Neural crest cell (in vitro differentiated cells): ENCODE measurements at regions not wholly inside any gene's neighbourhood (a gene's known extent, or its start where the extent isn't known, plus 50 kb on each side); places are given as distances from the start of the nearest gene placed in this dataset.

Experiments
- DNase-seq: peaks from one replicate; pipeline ENCODE4 v3.0.0; 2021; ENCODE audit warnings: low read depth, mixed read lengths, low spot score
- H3K27ac Mint-ChIP-seq: one replicate; pipeline ENCODE4 v1.8.0; 2021; ENCODE audit warnings: mild to moderate bottlenecking, mixed read lengths; ENCODE audit not compliant: unreplicated experiment
- H3K27me3 Mint-ChIP-seq: 2 replicates; pipeline ENCODE4 v1.8.0; 2021; ENCODE audit warnings: low read depth, mild to moderate bottlenecking, mixed read lengths
- H3K36me3 Mint-ChIP-seq: 2 replicates; pipeline ENCODE4 v1.8.0; 2021; ENCODE audit warnings: low read depth, mild to moderate bottlenecking, mixed read lengths
- H3K4me1 Mint-ChIP-seq: 2 replicates; pipeline ENCODE4 v1.8.0; 2021; ENCODE audit warnings: mixed read lengths
- H3K4me3 Mint-ChIP-seq: one replicate; pipeline ENCODE4 v1.8.0; 2021; ENCODE audit warnings: mild to moderate bottlenecking, mixed read lengths
- H3K9me3 Mint-ChIP-seq: 2 replicates; pipeline ENCODE4 v1.8.0; 2021; ENCODE audit warnings: mixed read lengths
- TF ChIP-seq, protein P1 (sequence below): fragments of 200-600 bp; sonication (generic); conservative IDR thresholded peaks from 2 replicates; pipeline ENCODE4 v1.5.0; 2021; ENCODE audit warnings: antibody characterized with exemption, mild to moderate bottlenecking

- Mint-ChIP-seq H3K36me3 (no peaks in the 10 kb centered on the region), H3K9me3 (no peaks in the 10 kb centered on the region), H3K27me3 (peaks cover 82% of the 10 kb centered on the region), H3K4me1 (no peaks in the 10 kb centered on the region), H3K4me3 (no peak overlapping the region), H3K27ac (no peak overlapping the region)
- no peak for DNase-seq
- TF ChIP-seq, protein P1, sequence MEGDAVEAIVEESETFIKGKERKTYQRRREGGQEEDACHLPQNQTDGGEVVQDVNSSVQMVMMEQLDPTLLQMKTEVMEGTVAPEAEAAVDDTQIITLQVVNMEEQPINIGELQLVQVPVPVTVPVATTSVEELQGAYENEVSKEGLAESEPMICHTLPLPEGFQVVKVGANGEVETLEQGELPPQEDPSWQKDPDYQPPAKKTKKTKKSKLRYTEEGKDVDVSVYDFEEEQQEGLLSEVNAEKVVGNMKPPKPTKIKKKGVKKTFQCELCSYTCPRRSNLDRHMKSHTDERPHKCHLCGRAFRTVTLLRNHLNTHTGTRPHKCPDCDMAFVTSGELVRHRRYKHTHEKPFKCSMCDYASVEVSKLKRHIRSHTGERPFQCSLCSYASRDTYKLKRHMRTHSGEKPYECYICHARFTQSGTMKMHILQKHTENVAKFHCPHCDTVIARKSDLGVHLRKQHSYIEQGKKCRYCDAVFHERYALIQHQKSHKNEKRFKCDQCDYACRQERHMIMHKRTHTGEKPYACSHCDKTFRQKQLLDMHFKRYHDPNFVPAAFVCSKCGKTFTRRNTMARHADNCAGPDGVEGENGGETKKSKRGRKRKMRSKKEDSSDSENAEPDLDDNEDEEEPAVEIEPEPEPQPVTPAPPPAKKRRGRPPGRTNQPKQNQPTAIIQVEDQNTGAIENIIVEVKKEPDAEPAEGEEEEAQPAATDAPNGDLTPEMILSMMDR, result no peak
Observed at GRCh38 chr22:22125028-22125578, 119.5 kb upstream of the VPREB1 start.

- peaks cover 78% of the 10 kb centered on the region for H3K27me3 Mint-ChIP-seq
- H3K36me3 Mint-ChIP-seq, result no peaks in the 10 kb centered on the region
- H3K4me3 Mint-ChIP-seq, result no peak overlapping the region
- H3K4me1 Mint-ChIP-seq, result no peaks in the 10 kb centered on the region
- H3K27ac Mint-ChIP-seq, result no peak overlapping the region
- TF ChIP-seq, protein P1, result no peak
- DNase-seq, result no peak
- no peaks in the 10 kb centered on the region for H3K9me3 Mint-ChIP-seq
Observed at GRCh38 chr22:22124374-22124773, 120.2 kb upstream of the VPREB1 start.

DNA sequence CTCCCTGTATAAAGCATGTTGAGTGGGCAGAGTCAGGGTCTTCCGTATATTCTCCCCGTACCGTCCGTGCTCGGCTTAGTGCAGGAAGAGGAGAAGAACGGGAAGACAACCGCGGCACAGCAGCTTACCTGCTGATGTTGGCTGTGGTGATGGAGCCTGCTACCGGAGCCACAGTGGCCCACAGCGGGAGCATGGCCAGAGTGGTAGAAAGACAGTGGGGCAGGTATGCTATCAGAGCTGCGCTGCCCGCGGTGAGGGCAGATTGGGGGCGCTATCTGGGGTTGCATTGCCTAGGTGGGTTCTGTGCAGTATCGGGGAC lies 120.7 kb upstream of the VPREB1 start:
- TF ChIP-seq, protein P1, result no peak
- Mint-ChIP-seq H3K27ac (no peak overlapping the region), H3K9me3 (no peaks in the 10 kb centered on the region), H3K36me3 (no peaks in the 10 kb centered on the region), H3K4me1 (no peaks in the 10 kb centered on the region), H3K4me3 (no peak overlapping the region), H3K27me3 (peaks cover 78% of the 10 kb centered on the region)
- no peak for DNase-seq

- DNase-seq, result no peak
- no peak overlapping the region for H3K4me3 Mint-ChIP-seq
- H3K27ac Mint-ChIP-seq, result no peak overlapping the region
- H3K36me3 Mint-ChIP-seq, result no peaks in the 10 kb centered on the region
- no peaks in the 10 kb centered on the region for H3K9me3 Mint-ChIP-seq
- no peaks in the 10 kb centered on the region for H3K4me1 Mint-ChIP-seq
- TF ChIP-seq, protein P1, result no peak
- H3K27me3 Mint-ChIP-seq, result peaks cover 74% of the 10 kb centered on the region
Observed at GRCh38 chr22:22123118-22123959, 121.2 kb upstream of the VPREB1 start.

GRCh38 chr22:22122348-22123117 lies 122.1 kb upstream of the VPREB1 start:
- no peak overlapping the region for H3K4me3 Mint-ChIP-seq
- H3K36me3 Mint-ChIP-seq, result no peaks in the 10 kb centered on the region
- TF ChIP-seq, protein P1, result no peak
- H3K9me3 Mint-ChIP-seq, result no peaks in the 10 kb centered on the region
- no peaks in the 10 kb centered on the region for H3K4me1 Mint-ChIP-seq
- no peak overlapping the region for H3K27ac Mint-ChIP-seq
- peaks cover 70% of the 10 kb centered on the region for H3K27me3 Mint-ChIP-seq
- DNase-seq, result no peak
